EH (cell line): ENCODE measurements at regions not wholly inside any gene's neighbourhood (a gene's known extent, or its start where the extent isn't known, plus 50 kb on each side); places are given as distances from the start of the nearest gene placed in this dataset.
"Not testable (repeated sequence)": the region's sequence is repeated elsewhere in the genome, so short reads cannot be mapped to it uniquely, and the experiment has no call there.

Experiments
- DNase-seq: peaks from one replicate; pipeline ENCODE4 v3.0.0-alpha.2; 2015; ENCODE audit warnings: low read depth

GRCh38 chr15:96818861-96819260 is 488.4 kb downstream of the NR2F2 start:
- no peak for DNase-seq

GRCh38 chr15:96827981-96828380 is 497.5 kb downstream of the NR2F2 start:
- no peak for DNase-seq

DNA sequence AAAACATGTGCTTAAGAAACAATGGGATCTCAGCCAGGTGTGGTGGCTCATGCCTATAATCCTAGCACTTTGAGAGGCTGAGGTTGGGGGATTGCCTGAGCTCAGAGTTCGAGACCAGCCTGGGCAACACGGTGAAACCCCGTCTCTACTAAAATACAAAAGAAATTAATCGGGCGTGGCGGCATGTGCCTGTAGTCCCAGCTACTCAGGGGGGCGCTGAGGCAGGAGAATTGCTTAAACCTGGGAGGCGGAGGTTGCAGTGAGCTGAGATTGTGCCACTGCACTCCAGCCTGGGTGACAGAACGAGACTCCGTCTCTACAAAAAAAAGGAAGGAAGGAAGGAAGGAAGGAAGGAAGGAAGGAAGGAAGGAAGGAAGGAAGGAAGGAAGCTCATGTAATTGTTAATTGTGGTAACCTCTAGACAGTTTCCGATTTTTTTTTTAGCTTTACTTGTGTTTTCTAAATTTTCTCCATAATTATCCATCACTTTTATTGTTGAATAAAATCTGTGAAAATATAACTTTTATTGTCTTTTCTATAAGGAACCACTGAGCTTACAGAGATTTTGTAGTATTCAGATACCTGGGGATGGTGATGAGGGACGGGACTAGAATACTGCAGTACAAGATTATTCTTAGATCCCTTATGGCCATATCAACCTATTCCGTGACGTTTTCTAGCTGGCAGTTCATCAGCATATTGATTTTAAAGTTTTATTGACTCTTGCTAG is 506.9 kb downstream of the NR2F2 start:
- DNase-seq: no peak

DNA sequence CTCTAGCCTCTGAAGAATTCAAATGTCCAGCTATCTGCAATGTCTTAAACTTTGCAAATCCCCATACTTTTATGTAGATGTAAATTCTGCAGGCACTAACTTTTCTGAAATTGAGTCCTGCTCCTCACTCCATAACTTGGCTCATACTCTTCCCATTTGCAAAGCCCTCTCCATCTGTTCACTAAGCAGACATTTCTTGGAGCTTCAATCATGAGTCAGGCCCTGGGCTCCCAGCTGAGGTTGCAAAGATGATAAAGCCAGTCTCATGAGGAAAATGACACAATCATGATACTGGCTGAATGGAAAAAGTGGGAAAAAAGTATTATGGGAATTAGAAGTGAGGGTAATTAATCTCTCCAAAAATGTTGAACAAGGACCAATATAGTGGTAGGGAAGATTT is 507.6 kb downstream of the NR2F2 start:
- DNase-seq: no peak

DNA sequence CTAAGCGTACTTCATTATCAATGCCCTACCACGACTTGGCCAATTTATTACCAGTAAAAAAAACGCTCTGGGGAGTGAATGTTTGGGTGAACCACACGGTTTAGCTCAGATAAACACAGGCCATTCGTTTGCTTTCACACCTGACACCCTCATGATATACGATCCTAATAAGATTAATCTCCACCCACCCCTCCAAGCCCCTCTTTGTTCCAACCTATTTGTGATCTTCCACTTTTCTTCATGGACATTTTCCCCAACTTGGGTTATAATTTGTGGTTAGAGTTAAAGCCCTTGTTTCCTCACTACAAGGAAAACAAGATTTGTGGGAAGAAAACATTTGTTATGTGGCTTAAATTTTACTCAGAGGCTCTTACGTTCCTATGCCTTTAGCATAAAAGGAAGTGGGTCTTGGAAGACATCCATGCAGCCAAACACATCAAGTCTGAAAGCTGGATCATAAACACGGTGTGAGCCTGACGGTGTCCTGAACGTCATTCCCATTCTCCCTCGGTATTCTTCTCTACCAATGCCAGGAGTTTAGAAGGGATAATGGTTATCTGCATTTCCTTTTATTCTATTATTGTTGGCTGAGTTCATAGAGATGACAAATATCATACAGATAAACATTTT is 518.9 kb downstream of the NR2F2 start:
- no peak for DNase-seq

DNA sequence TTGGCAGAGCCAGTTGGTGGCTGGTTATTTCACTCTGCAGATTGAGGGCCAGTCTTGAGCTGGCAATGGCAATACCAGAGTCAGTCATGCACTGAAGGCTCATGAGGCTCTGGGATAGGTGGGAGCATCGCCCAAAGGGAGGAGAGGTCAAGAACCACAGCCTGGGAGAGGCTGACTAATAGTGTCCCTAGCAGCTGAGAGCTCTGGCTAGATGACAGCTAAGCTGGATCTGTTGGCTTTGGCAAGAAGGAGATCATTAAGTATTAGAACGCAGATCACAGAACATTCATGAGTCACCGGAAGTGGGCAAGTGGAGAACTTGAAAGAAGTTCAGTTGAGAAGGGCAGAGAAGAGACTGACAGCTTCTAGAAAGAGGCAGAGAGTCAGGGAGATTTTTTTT is 521.1 kb downstream of the NR2F2 start:
- no peak for DNase-seq

- DNase-seq: no peak
These were observed 528.2 kb downstream of the NR2F2 start for GRCh38 chr15:96858694-96859093.

DNA sequence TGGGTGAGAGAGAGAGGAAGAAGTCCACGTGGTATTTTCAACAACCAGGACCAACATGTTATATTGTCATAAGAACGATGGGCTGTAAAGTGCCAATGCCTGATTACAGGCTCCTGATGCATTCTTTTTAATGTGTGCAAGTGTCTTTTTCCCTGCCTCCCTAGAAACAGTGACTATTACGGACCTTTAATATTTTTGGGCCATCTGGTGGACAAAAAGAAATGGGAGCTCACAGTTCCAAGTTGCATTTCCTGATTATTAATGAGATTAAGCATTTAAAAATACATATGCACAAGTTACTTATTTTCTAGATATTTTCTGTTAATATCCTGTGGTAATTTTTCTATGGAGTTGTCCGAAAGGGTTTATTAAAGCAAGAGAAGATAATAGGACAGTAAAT is 530.2 kb downstream of the NR2F2 start:
- no peak for DNase-seq

- no peak for DNase-seq
These were observed 537.5 kb downstream of the NR2F2 start for GRCh38 chr15:96867992-96868391.

DNA sequence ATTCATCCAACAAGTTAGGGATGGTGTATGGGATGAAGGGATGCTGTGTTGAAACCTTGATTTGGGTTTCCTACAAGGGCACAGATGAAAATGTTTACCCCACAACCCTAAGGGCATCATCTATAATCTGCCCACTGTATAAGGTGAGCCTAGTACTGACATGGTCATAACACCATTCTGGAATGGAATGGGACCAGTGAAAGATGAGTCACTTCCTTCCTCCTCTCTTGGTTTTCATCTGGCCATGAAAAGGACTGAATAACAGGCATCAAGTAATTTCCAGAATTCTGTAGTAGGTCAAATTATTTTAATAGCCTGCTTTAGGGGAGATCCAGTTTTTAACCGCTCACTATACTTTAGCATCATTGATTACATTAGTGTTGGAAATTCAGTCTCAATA is 538.6 kb downstream of the NR2F2 start:
- DNase-seq: no peak

- DNase-seq: no peak
These were observed 539.3 kb downstream of the NR2F2 start for GRCh38 chr15:96869790-96870189.

DNA sequence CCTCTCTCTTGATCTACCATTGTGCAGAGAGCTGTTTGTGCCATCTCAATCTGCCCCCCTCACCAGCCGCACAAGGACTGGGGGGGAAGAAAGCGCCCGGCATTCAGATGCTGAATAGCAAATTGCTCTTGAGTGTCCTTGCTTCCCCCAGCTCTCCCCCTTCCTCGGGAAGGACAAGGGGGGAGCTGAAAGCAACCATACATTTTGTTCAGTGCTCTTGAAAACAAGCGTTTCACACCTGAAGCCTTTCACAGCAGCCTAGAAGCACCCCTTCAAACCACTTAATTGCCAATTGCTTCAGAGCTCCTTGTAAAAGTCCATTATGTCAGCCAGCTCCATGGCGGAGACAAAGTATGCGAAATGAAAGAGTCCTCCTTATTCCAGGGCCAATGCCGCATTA is 540.1 kb downstream of the NR2F2 start:
- no peak for DNase-seq

- not testable (repeated sequence) for DNase-seq
These were observed 546.9 kb downstream of the NR2F2 start for GRCh38 chr15:96877442-96877841.

- no peak for DNase-seq
These were observed 547.6 kb downstream of the NR2F2 start for GRCh38 chr15:96878129-96878528.

GRCh38 chr15:96882121-96882772 is 551.7 kb downstream of the NR2F2 start:
- DNase-seq: no peak

- DNase-seq: no peak
These were observed 557.2 kb downstream of the NR2F2 start for GRCh38 chr15:96887730-96888129.

GRCh38 chr15:96888764-96889163 is 558.3 kb downstream of the NR2F2 start:
- DNase-seq: no peak

GRCh38 chr15:96889734-96890480 is 559.4 kb downstream of the NR2F2 start:
- no peak for DNase-seq

- no peak for DNase-seq
These were observed 560.5 kb downstream of the NR2F2 start for GRCh38 chr15:96891046-96891445.

DNA sequence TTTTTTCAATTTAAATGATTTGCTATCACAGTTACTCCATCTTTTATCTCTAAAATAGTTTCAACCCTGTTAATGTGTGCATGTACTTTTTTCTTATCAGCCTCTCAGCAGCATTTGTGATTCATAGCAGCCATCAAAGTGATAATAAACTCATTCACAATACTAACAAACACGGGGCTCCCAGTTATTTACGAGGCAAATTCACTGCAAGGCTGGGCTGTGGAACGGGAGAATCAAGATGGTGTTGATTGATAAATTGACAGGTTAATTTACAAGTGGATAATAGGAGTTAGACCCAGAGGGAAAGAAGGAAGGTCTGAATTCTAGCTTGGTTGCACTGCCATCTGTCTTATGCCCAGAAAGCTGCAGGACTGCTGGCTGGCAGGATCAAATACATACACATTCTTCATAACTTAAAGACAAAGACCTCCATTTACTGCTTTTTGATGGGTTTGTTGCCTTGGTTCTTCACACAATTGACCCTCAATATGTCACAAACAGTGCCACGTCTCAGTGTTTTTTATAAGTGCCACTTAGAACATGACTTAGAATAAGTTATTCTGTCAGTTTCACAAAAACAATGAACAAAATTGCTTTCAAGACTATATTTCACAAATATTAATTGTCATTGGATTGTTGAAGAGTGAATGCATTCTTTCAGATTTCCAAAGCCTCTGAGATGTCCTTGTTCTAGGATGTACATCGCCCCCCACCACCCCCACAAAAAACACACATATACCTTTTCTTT is 562.8 kb downstream of the NR2F2 start:
- no peak for DNase-seq

DNA sequence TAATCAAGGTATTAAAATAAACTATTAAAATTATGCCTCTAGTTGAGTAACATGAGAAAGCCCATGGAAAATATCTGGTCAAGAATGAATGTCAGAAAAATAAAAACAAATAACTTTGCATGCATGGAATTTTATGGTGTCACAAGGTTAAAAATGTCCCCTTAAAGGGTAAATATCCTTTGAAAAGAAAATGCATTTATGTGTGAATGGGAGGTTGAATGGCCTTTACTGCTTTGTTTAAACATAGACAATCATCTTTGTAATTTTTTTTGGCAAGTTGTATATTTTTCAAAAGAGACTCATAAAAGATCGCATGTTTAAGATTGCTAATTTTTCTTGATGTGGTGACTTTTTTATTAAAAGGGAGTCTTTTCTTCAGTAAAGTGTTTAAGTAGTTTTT is 564.2 kb downstream of the NR2F2 start:
- DNase-seq: no peak

DNA sequence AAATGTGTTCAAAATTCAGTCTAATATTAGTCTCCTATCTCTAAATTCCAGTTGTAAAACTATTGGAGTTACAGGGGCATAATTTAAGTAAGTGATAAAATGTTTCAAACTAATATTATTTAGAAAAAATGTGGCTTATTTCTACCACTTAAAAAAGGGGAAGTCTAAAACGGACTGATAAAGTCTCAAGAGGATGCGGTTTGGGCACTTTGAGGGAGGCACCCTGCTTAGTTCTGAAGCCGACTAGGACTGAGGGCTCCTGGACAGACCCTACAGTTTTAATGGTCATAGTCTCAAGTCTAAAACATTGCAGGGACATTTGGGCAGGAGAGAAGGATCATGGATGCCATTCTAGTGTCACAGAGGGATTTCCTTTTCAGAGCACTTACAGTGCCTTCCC is 566.3 kb downstream of the NR2F2 start:
- no peak for DNase-seq
